ENCODE measurements at regions not wholly inside any gene's neighbourhood (a gene's known extent, or its start where the extent isn't known, plus 50 kb on each side); places are given as distances from the start of the nearest gene placed in this dataset.

DNA sequence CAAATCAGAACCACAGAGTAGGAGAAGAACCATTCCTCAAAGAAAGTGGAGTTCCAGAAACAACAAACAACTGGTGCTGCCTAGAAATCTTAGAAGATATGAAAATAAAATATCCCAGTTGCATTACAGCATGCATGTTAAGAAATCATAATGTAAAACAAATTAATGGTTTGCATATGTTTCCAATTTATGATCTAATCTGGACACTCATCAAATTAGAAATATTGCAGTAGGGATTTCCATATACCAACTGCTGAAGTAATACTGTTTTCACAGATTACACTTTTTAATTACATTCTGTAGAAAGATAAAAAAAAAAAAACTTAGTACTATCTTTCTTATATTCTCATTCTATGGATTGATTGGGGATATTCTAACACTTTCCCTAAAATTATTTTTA is 1034.6 kb upstream of the C9orf72 start:
- Histone ChIP-seq H3K4me1 (ENCODE audit: control insufficient read depth, low read length) (no peaks in the 10 kb centered on the region), H3K9me2 (replicated peaks; ENCODE audit: control insufficient read depth, low read length) (no peaks in the 10 kb centered on the region), H3K79me2 (ENCODE audit: control insufficient read depth, low read length) (no peaks in the 10 kb centered on the region), H3K36me3 (ENCODE audit: control insufficient read depth, low read length) (no peaks in the 10 kb centered on the region), H3K27ac (ENCODE audit: low read depth, low read length) (no peak overlapping the region), H3F3A (ENCODE audit: control insufficient read depth, insufficient read depth) (no peaks in the 10 kb centered on the region), H4K20me1 (ENCODE audit: control insufficient read depth, insufficient read depth, low read depth, low read length) (no peaks in the 10 kb centered on the region), H3K4me3 (ENCODE audit: low read length) (no peak overlapping the region), H3K27me3 (ENCODE audit: control insufficient read depth, low read length) (no peaks in the 10 kb centered on the region), H3K9me3 (ENCODE audit: control insufficient read depth, insufficient read depth, low read length) (no peaks in the 10 kb centered on the region), H3K4me2 (ENCODE audit: low read length) (no peak overlapping the region)
- TF ChIP-seq, protein P1, sequence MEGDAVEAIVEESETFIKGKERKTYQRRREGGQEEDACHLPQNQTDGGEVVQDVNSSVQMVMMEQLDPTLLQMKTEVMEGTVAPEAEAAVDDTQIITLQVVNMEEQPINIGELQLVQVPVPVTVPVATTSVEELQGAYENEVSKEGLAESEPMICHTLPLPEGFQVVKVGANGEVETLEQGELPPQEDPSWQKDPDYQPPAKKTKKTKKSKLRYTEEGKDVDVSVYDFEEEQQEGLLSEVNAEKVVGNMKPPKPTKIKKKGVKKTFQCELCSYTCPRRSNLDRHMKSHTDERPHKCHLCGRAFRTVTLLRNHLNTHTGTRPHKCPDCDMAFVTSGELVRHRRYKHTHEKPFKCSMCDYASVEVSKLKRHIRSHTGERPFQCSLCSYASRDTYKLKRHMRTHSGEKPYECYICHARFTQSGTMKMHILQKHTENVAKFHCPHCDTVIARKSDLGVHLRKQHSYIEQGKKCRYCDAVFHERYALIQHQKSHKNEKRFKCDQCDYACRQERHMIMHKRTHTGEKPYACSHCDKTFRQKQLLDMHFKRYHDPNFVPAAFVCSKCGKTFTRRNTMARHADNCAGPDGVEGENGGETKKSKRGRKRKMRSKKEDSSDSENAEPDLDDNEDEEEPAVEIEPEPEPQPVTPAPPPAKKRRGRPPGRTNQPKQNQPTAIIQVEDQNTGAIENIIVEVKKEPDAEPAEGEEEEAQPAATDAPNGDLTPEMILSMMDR (IDR thresholded peaks at IDR 0.05; ENCODE audit: low read depth, low read length, poor library complexity, severe bottlenecking) = no peak
- no peak for TF ChIP-seq EZH2phosphoT487 (IDR thresholded peaks at IDR 0.05; ENCODE audit: borderline replicate concordance, low read length)

DNA sequence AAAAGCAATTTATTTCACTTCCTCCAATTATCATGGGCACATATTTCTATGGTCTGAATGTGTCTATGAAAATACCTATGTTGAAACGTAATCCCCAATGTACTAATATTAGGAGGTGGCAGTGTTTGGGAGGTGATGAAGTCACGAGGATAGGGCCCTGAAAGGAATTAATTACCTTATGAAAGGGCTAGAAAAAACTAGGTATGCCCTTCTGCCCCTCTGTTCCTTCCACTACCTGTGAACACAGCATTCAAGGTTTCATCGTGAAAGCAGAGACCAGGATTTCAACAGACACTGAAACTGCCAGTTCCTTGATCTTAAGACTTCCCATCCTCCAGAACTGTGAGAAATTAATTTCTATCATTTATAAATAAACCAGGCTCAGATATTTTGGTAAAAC is 1037.1 kb upstream of the C9orf72 start:
- no peaks in the 10 kb centered on the region for H3K27me3 ChIP-seq (ENCODE audit: control insufficient read depth, low read length)
- H3K79me2 ChIP-seq (ENCODE audit: control insufficient read depth, low read length) = no peaks in the 10 kb centered on the region
- H3K4me1 ChIP-seq (ENCODE audit: control insufficient read depth, low read length) = no peaks in the 10 kb centered on the region
- no peaks in the 10 kb centered on the region for H3K9me2 ChIP-seq (replicated peaks; ENCODE audit: control insufficient read depth, low read length)
- TF ChIP-seq, protein P1 (IDR thresholded peaks at IDR 0.05; ENCODE audit: low read depth, low read length, poor library complexity, severe bottlenecking) = no peak
- no peak for TF ChIP-seq EZH2phosphoT487 (IDR thresholded peaks at IDR 0.05; ENCODE audit: borderline replicate concordance, low read length)
- H3F3A ChIP-seq (ENCODE audit: control insufficient read depth, insufficient read depth) = no peaks in the 10 kb centered on the region
- no peaks in the 10 kb centered on the region for H3K9me3 ChIP-seq (ENCODE audit: control insufficient read depth, insufficient read depth, low read length)
- H3K4me3 ChIP-seq (ENCODE audit: low read length) = no peak overlapping the region
- H3K36me3 ChIP-seq (ENCODE audit: control insufficient read depth, low read length) = no peaks in the 10 kb centered on the region
- H3K27ac ChIP-seq (ENCODE audit: low read depth, low read length) = no peak overlapping the region
- H3K4me2 ChIP-seq (ENCODE audit: low read length) = no peak overlapping the region
- H4K20me1 ChIP-seq (ENCODE audit: control insufficient read depth, insufficient read depth, low read depth, low read length) = no peaks in the 10 kb centered on the region

DNA sequence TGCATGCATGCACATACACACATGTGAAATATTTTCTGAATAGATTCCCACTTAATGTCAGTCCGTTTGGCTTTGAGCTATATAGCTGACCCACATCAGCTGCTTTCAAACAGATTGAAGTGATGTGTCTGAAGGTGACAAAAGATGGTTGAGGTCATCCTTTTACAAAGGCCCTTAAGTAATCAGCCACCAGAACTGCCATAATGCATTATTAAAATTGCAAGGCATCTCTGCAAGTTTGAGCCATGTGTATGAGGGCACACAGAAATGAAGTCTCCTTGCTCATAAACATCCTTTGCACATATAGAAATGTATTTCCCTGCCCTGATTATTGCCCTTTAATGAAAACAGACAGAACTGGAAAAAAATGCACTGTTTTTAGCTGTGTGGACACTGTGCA is 1043.0 kb upstream of the C9orf72 start:
- Histone ChIP-seq H3K36me3 (ENCODE audit: control insufficient read depth, low read length) (no peaks in the 10 kb centered on the region), H3K27me3 (ENCODE audit: control insufficient read depth, low read length) (no peaks in the 10 kb centered on the region), H3F3A (ENCODE audit: control insufficient read depth, insufficient read depth) (no peaks in the 10 kb centered on the region), H3K9me3 (ENCODE audit: control insufficient read depth, insufficient read depth, low read length) (no peaks in the 10 kb centered on the region), H3K4me3 (ENCODE audit: low read length) (no peak overlapping the region), H3K27ac (ENCODE audit: low read depth, low read length) (no peak overlapping the region), H3K4me1 (ENCODE audit: control insufficient read depth, low read length) (no peaks in the 10 kb centered on the region), H4K20me1 (ENCODE audit: control insufficient read depth, insufficient read depth, low read depth, low read length) (no peaks in the 10 kb centered on the region), H3K4me2 (ENCODE audit: low read length) (no peak overlapping the region), H3K79me2 (ENCODE audit: control insufficient read depth, low read length) (no peaks in the 10 kb centered on the region), H3K9me2 (replicated peaks; ENCODE audit: control insufficient read depth, low read length) (no peaks in the 10 kb centered on the region)
- TF ChIP-seq, protein P1 (IDR thresholded peaks at IDR 0.05; ENCODE audit: low read depth, low read length, poor library complexity, severe bottlenecking) = no peak
- TF ChIP-seq EZH2phosphoT487 (IDR thresholded peaks at IDR 0.05; ENCODE audit: borderline replicate concordance, low read length) = no peak

DNA sequence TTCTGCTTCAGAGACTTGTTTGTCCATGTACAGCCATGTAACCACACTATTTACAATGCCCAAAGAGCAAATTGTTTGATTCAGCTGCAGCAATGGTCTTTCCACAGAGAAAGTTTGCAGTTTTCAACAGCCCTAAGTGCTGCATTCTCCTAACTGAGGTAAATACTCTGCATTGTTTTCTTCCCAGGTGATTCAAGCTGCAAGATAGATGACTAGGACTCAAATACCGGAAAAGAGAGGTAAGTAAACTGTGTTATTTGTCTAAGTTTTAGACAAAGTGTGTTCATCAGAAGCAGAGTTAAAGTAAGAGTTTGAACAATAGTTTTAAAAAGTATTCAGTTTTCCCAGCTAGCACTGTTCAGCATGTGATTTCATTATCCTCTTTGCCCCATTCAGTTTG is 1046.7 kb upstream of the C9orf72 start:
- Histone ChIP-seq H4K20me1 (ENCODE audit: control insufficient read depth, insufficient read depth, low read depth, low read length) (no peaks in the 10 kb centered on the region), H3K27me3 (ENCODE audit: control insufficient read depth, low read length) (no peaks in the 10 kb centered on the region), H3K4me2 (ENCODE audit: low read length) (no peak overlapping the region), H3K4me1 (ENCODE audit: control insufficient read depth, low read length) (no peaks in the 10 kb centered on the region), H3K9me3 (ENCODE audit: control insufficient read depth, insufficient read depth, low read length) (no peaks in the 10 kb centered on the region), H3K79me2 (ENCODE audit: control insufficient read depth, low read length) (no peaks in the 10 kb centered on the region), H3K36me3 (ENCODE audit: control insufficient read depth, low read length) (no peaks in the 10 kb centered on the region), H3F3A (ENCODE audit: control insufficient read depth, insufficient read depth) (no peaks in the 10 kb centered on the region), H3K4me3 (ENCODE audit: low read length) (no peak overlapping the region), H3K27ac (ENCODE audit: low read depth, low read length) (no peak overlapping the region), H3K9me2 (replicated peaks; ENCODE audit: control insufficient read depth, low read length) (no peaks in the 10 kb centered on the region)
- TF ChIP-seq EZH2phosphoT487 (IDR thresholded peaks at IDR 0.05; ENCODE audit: borderline replicate concordance, low read length) = no peak
- TF ChIP-seq, protein P1 (IDR thresholded peaks at IDR 0.05; ENCODE audit: low read depth, low read length, poor library complexity, severe bottlenecking) = no peak

Data from DOHH2 (cell line).